ENCODE measurements at regions not wholly inside any gene's neighbourhood (a gene's known extent, or its start where the extent isn't known, plus 50 kb on each side); places are given as distances from the start of the nearest gene placed in this dataset.

GRCh38 chr21:15183813-15184257 is 119.0 kb upstream of the NRIP1 start:
- H3K4me3 Mint-ChIP-seq = no peak overlapping the region
- TF ChIP-seq ZNF114 (CRISPR knock-in tag; IDR thresholded peaks at IDR 0.05) (no peak), ZNF331 (CRISPR knock-in tag; IDR thresholded peaks at IDR 0.05; ENCODE audit: low read depth) (no peak), ETS1 (IDR thresholded peaks at IDR 0.05) (no peak)
- H3K4me2 ChIP-seq = no peak overlapping the region

GRCh38 chr21:15190412-15190811 is 125.6 kb upstream of the NRIP1 start:
- no peak for DNase-seq (ENCODE audit: low spot score)
- Mint-ChIP-seq H3K9me3 (no peaks in the 10 kb centered on the region), H3K27ac (no peak overlapping the region), H3K36me3 (ENCODE audit: low read depth) (no peaks in the 10 kb centered on the region), H3K4me1 (peaks cover 7% of the 10 kb centered on the region; the same call in 2 of the 3 replicates), H3K4me3 (no peak overlapping the region), H3K27me3 (ENCODE audit: insufficient read depth, low read depth, poor library complexity) (no peaks in the 10 kb centered on the region)
- peaks cover 4% of the 10 kb centered on the region; the same call in 1 of the 2 replicates for H3K9me2 ChIP-seq (ENCODE audit: insufficient read depth)
- no peak overlapping the region for H3K27ac ChIP-seq (ENCODE audit: low read depth)
- H2AFZ ChIP-seq = peak overlapping the region; percentile 49; the same call in 1 of the 2 replicates
- H3K27me3 ChIP-seq (ENCODE audit: insufficient read depth) = no peaks in the 10 kb centered on the region
- H3K4me2 ChIP-seq = no peak overlapping the region
- H3K36me3 ChIP-seq (ENCODE audit: insufficient read depth) = no peaks in the 10 kb centered on the region
- no peaks in the 10 kb centered on the region for H3F3A ChIP-seq (replicated peaks; ENCODE audit: low read depth)
- no peaks in the 10 kb centered on the region for H4K20me1 ChIP-seq (replicated peaks; ENCODE audit: insufficient read depth)
- no peak overlapping the region for H3K4me3 ChIP-seq
- H3K79me2 ChIP-seq (replicated peaks; ENCODE audit: insufficient read depth) = no peaks in the 10 kb centered on the region
- H3K4me1 ChIP-seq (ENCODE audit: insufficient read depth) = 0 out of 2 replicates have a peak, but pooled peaks cover 5% of the 10 kb centered on the region
- ATAC-seq = no peak
- TF ChIP-seq EZH2phosphoT487 (IDR thresholded peaks at IDR 0.05; ENCODE audit: unreplicated experiment) (no peak), EZH2 (IDR thresholded peaks at IDR 0.05; ENCODE audit: low read depth, unreplicated experiment) (no peak), ZNF331 (CRISPR knock-in tag; IDR thresholded peaks at IDR 0.05; ENCODE audit: low read depth) (no peak), STAT1 (IDR thresholded peaks at IDR 0.05; ENCODE audit: unreplicated experiment) (no peak), REST (IDR thresholded peaks at IDR 0.05; ENCODE audit: unreplicated experiment) (no peak), POLR2AphosphoS5 (IDR thresholded peaks at IDR 0.05; ENCODE audit: low read depth) (no peak), ZNF462 (CRISPR knock-in tag; IDR thresholded peaks at IDR 0.05) (no peak), JUNB (IDR thresholded peaks at IDR 0.05; ENCODE audit: unreplicated experiment) (no peak)

More at GRCh38 chr21:15183813-15184257, 119.0 kb upstream of the NRIP1 start:
- H3K4me3 ChIP-seq = no peak overlapping the region
- peaks cover 3% of the 10 kb centered on the region; the same call in 2 of the 3 replicates for H3K9me3 Mint-ChIP-seq
- no peak overlapping the region for H3K27ac ChIP-seq (ENCODE audit: low read depth)
- no peaks in the 10 kb centered on the region for H3K27me3 ChIP-seq (ENCODE audit: insufficient read depth)
- DNase-seq (ENCODE audit: low spot score) (no peak), ATAC-seq (no peak)
- H3F3A ChIP-seq (replicated peaks; ENCODE audit: low read depth) = no peaks in the 10 kb centered on the region
- peaks cover 3% of the 10 kb centered on the region for H3K27me3 Mint-ChIP-seq (ENCODE audit: insufficient read depth, low read depth, poor library complexity)
- H4K20me1 ChIP-seq (replicated peaks; ENCODE audit: insufficient read depth) = no peaks in the 10 kb centered on the region
- no peaks in the 10 kb centered on the region for H3K4me1 ChIP-seq (ENCODE audit: insufficient read depth)
- no peaks in the 10 kb centered on the region for H3K79me2 ChIP-seq (replicated peaks; ENCODE audit: insufficient read depth)
- H3K36me3 ChIP-seq (ENCODE audit: insufficient read depth) = no peaks in the 10 kb centered on the region
- H3K4me1 Mint-ChIP-seq = no peaks in the 10 kb centered on the region
- H3K9me2 ChIP-seq (ENCODE audit: insufficient read depth) = peaks cover 4% of the 10 kb centered on the region; the same call in 1 of the 2 replicates
- H3K27ac Mint-ChIP-seq = no peak overlapping the region
- no peak overlapping the region for H2AFZ ChIP-seq
- H3K36me3 Mint-ChIP-seq (ENCODE audit: low read depth) = no peaks in the 10 kb centered on the region

Data from GM23338 (cell line).